IMR-90 (cell line): ENCODE measurements at regions not wholly inside any gene's neighbourhood (a gene's known extent, or its start where the extent isn't known, plus 50 kb on each side); places are given as distances from the start of the nearest gene placed in this dataset.

ENCODE experiments used
- ATAC-seq: fragments of 200-7000 bp; cut with Tn5 transposase; 2 replicates; pipeline ENCODE4 v1.9.1; 2020; ENCODE audit warnings: low read depth, mild to moderate bottlenecking, moderate library complexity
- BruUV-seq: library from RNA; stranded (reverse); fragments of 400-500 nt; replicated peaks from 2 replicates; lab custom pipeline; 2021; lab: Mats Ljungman, UMichigan
- CTCF ChIA-PET: fragments of 300-600 bp; formaldehyde crosslinking; extraction: SDS; loops from one replicate; lab custom pipeline; 2021; ENCODE audit warnings: antibody characterized with exemption; lab: Yijun Ruan, JAX
- POLR2A ChIA-PET: fragments of 300-600 bp; sonication (Branson Sonifier 250); formaldehyde crosslinking; loops from one replicate; lab custom pipeline; 2022; ENCODE audit warnings: antibody characterized with exemption; ENCODE audit not compliant: unreplicated experiment; lab: Charles Lee
- DNase-seq: peaks from one replicate; pipeline ENCODE4 v3.0.0; 2013
- H2AFZ ChIP-seq: replicated peaks from 2 replicates; pipeline ENCODE3; 2013; ENCODE audit warnings: low read length, mild to moderate bottlenecking; ENCODE audit not compliant: poor library complexity
- H2AK5ac ChIP-seq: 2 replicates; pipeline ENCODE4 v1.6.1; 2013; ENCODE audit warnings: low read depth, low read length, inconsistent platforms
- H2AK9ac ChIP-seq: replicated peaks from 2 replicates; pipeline ENCODE3; 2013; ENCODE audit warnings: mild to moderate bottlenecking, low read depth, low read length, moderate library complexity; ENCODE audit not compliant: poor library complexity
- H2BK120ac ChIP-seq: 2 replicates; pipeline ENCODE4 v1.6.1; 2013; ENCODE audit warnings: low read depth, low read length, inconsistent platforms
- H2BK15ac ChIP-seq: 3 replicates; pipeline ENCODE4 v1.6.1; 2013; ENCODE audit warnings: low read depth, low read length, inconsistent platforms
- H2BK20ac ChIP-seq: 2 replicates; pipeline ENCODE4 v1.6.1; 2013; ENCODE audit warnings: low read depth, mild to moderate bottlenecking, inconsistent platforms, low read length, moderate library complexity
- H2BK5ac ChIP-seq: 2 replicates; pipeline ENCODE4 v1.6.1; 2013; ENCODE audit warnings: mild to moderate bottlenecking, low read depth, low read length, inconsistent platforms; ENCODE audit not compliant: poor library complexity, severe bottlenecking
- H3K14ac ChIP-seq: replicated peaks from 2 replicates; pipeline ENCODE4 v1.6.1; 2013; ENCODE audit warnings: low read depth, low read length, inconsistent platforms
- H3K18ac ChIP-seq: 2 replicates; pipeline ENCODE4 v1.6.1; 2013; ENCODE audit warnings: low read depth, low read length, control low read depth
- H3K23ac ChIP-seq: 2 replicates; pipeline ENCODE4 v1.6.1; 2013; ENCODE audit warnings: low read depth, low read length, inconsistent platforms
- H3K27ac ChIP-seq: 2 replicates; pipeline ENCODE4 v1.5.1; 2013; ENCODE audit warnings: mild to moderate bottlenecking, control low read depth, low read length; ENCODE audit not compliant: insufficient read depth
- H3K27me3 ChIP-seq: 2 replicates; pipeline ENCODE4 v1.6.1; 2013; ENCODE audit warnings: low read length; ENCODE audit not compliant: control insufficient read depth, insufficient read depth
- H3K36me3 ChIP-seq: 2 replicates; pipeline ENCODE4 v1.6.1; 2013; ENCODE audit warnings: low read length, mixed read lengths; ENCODE audit not compliant: control insufficient read depth, insufficient read depth
- H3K4ac ChIP-seq: 2 replicates; pipeline ENCODE4 v1.6.1; 2013; ENCODE audit warnings: low read depth, low read length, inconsistent platforms
- H3K4me1 ChIP-seq: 2 replicates; pipeline ENCODE4 v1.6.1; 2013; ENCODE audit warnings: low read length, mixed read lengths; ENCODE audit not compliant: control insufficient read depth, insufficient read depth
- H3K4me2 ChIP-seq: 2 replicates; pipeline ENCODE4 v1.6.1; 2013; ENCODE audit warnings: low read depth, mild to moderate bottlenecking, control low read depth, low read length, moderate library complexity
- H3K4me3 ChIP-seq: 2 replicates; pipeline ENCODE4 v1.5.1; 2013; ENCODE audit warnings: low read depth, mild to moderate bottlenecking, control low read depth, low read length, moderate library complexity; ENCODE audit not compliant: insufficient read depth
- H3K56ac ChIP-seq: 2 replicates; pipeline ENCODE4 v1.6.1; 2013; ENCODE audit warnings: low read length, inconsistent platforms; ENCODE audit not compliant: insufficient read depth; ENCODE audit errors: extremely low read depth
- H3K79me1 ChIP-seq, 2 experiments: 2 replicates each; pipeline ENCODE4 v1.6.1; 2013; ENCODE audit warnings: low read length in 2 of 2, inconsistent platforms in 1 of 2, low read depth in 1 of 2
- H3K9ac ChIP-seq: 2 replicates; pipeline ENCODE4 v1.6.1; 2013; ENCODE audit warnings: low read depth, low read length, control low read depth
- H3K9me1 ChIP-seq: 2 replicates; pipeline ENCODE4 v1.6.1; 2013; ENCODE audit warnings: low read length, inconsistent platforms; ENCODE audit not compliant: insufficient read depth
- H3K9me3 ChIP-seq: 2 replicates; pipeline ENCODE4 v1.6.1; 2013; ENCODE audit warnings: low read length; ENCODE audit not compliant: control insufficient read depth, insufficient read depth
- H4K20me1 ChIP-seq: 2 replicates; pipeline ENCODE4 v1.6.1; 2013; ENCODE audit warnings: low read length, inconsistent platforms; ENCODE audit not compliant: insufficient read depth
- H4K5ac ChIP-seq: 2 replicates; pipeline ENCODE4 v1.6.1; 2013; ENCODE audit warnings: mild to moderate bottlenecking, low read depth, low read length, control low read depth
- H4K8ac ChIP-seq, 2 experiments: 2 replicates each; pipeline ENCODE4 v1.6.1; 2013; ENCODE audit warnings: low read depth in 2 of 2, low read length in 2 of 2, control low read depth in 1 of 2, inconsistent platforms in 1 of 2
- H4K91ac ChIP-seq: 2 replicates; pipeline ENCODE4 v1.6.1; 2013; ENCODE audit warnings: low read depth, low read length, inconsistent platforms; ENCODE audit not compliant: insufficient read depth
- BHLHE40 ChIP-seq: fragments of 150-350 bp; IDR thresholded peaks from 2 replicates; pipeline ENCODE4 v1.6.1; 2016; ENCODE audit warnings: mild to moderate bottlenecking, low read depth, low read length
- CEBPB ChIP-seq: IDR thresholded peaks from 2 replicates; pipeline ENCODE4 v1.6.1; 2012; ENCODE audit warnings: low read depth, low read length, improper control_type of control experiment
- CTCF ChIP-seq: conservative IDR thresholded peaks from 2 replicates; pipeline ENCODE4 v1.5.1; 2012; ENCODE audit warnings: mild to moderate bottlenecking, low read depth, low read length, improper control_type of control experiment
- FOS ChIP-seq: fragments of 150-350 bp; IDR thresholded peaks from 2 replicates; pipeline ENCODE4 v1.6.1; 2016; ENCODE audit warnings: low read depth, low read length
- MXI1 ChIP-seq: IDR thresholded peaks from 2 replicates; pipeline ENCODE4 v1.6.1; 2012; ENCODE audit warnings: low read depth, mild to moderate bottlenecking, low read length, moderate library complexity, borderline replicate concordance
- POLR2A ChIP-seq: IDR thresholded peaks from 2 replicates; pipeline ENCODE4 v1.6.1; 2012; ENCODE audit warnings: mild to moderate bottlenecking, low read depth, low read length
- RFX5 ChIP-seq: IDR thresholded peaks from 2 replicates; pipeline ENCODE4 v1.8.0; 2012; ENCODE audit warnings: low read depth, mild to moderate bottlenecking, low read length, moderate library complexity
- SMC3 ChIP-seq: fragments of 150-350 bp; IDR thresholded peaks from 2 replicates; pipeline ENCODE4 v1.6.1; 2016; ENCODE audit warnings: low read depth, mild to moderate bottlenecking, antibody characterized with exemption, low read length, moderate library complexity
- USF2 ChIP-seq: fragments of 150-350 bp; IDR thresholded peaks from 2 replicates; pipeline ENCODE4 v1.6.1; 2017; ENCODE audit warnings: mild to moderate bottlenecking, antibody characterized with exemption, low read length, low read depth
- whole genome bisulfite sequencing, 2 experiments: methylation state at CpG; one replicate each; pipeline versions ENCODE4 v1.1.5 to v1.1.7; 2013; ENCODE audit warnings: missing lambda C conversion rate in 2 of 2; ENCODE audit not compliant: insufficient read length in 1 of 2; ENCODE audit errors: extremely low coverage in 2 of 2; 5-methylcytosine and 5-hydroxymethylcytosine counted together
- dilution Hi-C: fragments of 300-500 bp; cut with HindIII; formaldehyde crosslinking; loops from one replicate; pipeline ENCODE4 v1.14.3; 2018; ENCODE audit warnings: low sequenced_read_pairs; ENCODE audit not compliant: unreplicated experiment
- in situ Hi-C: fragments of 300-500 bp; cut with MboI; formaldehyde crosslinking; loops from 3 replicates; pipeline ENCODE4 v1.14.3; 2019; ENCODE audit warnings: low sequenced_read_pairs, inconsistent platforms, mixed read lengths
- intact Hi-C: fragments of 100-400 bp; cut with micrococcal nuclease; formaldehyde crosslinking; loops from 2 replicates; pipeline ENCODE4 v1.10.0; 2022

GRCh38 chr12:27163894-27164293 is 80.2 kb upstream of the STK38L start:
- H3K4me3 ChIP-seq, result no peak overlapping the region
- CTCF ChIA-PET, result no interaction called here
- no peak overlapping the region for H2AFZ ChIP-seq
- no peak overlapping the region for H2BK120ac ChIP-seq
- no peak overlapping the region for H4K5ac ChIP-seq
- no peaks in the 10 kb centered on the region for H3K9me3 ChIP-seq
- DNase-seq (no peak), ATAC-seq (no peak)
- H2BK20ac ChIP-seq, result no peak overlapping the region
- H2AK9ac ChIP-seq, result no peak overlapping the region
- no CpG with 5 or more reads among the region's 1 CpG for WGBS, 2 experiments
- H3K9me1 ChIP-seq, result peaks cover 5% of the 10 kb centered on the region
- TF ChIP-seq CEBPB (no peak), FOS (no peak), POLR2A (no peak), BHLHE40 (no peak), USF2 (no peak), CTCF (no peak), MXI1 (no peak), SMC3 (no peak), RFX5 (no peak)
- no peaks in the 10 kb centered on the region; the same call in 1 of the 2 replicates for H3K4me1 ChIP-seq
- no peaks in the 10 kb centered on the region for H4K20me1 ChIP-seq
- H2BK15ac ChIP-seq, result no peak overlapping the region
- H3K14ac ChIP-seq, result no peak overlapping the region
- H4K8ac ChIP-seq, result no peak overlapping the region
- no peaks in the 10 kb centered on the region for H3K27me3 ChIP-seq
- H3K9ac ChIP-seq, result no peak overlapping the region
- H3K36me3 ChIP-seq, result no peaks in the 10 kb centered on the region
- H3K27ac ChIP-seq, result no peak overlapping the region
- dilution Hi-C loops, result no loop called here
- in situ Hi-C loops, result no loop called here
- H3K79me1 ChIP-seq, result no peaks in the 10 kb centered on the region
- POLR2A ChIA-PET, result no interaction called here
- intact Hi-C loops, result no loop called here
- no peak overlapping the region for H3K4me2 ChIP-seq
- H4K91ac ChIP-seq, result no peak overlapping the region
- H3K18ac ChIP-seq, result no peak overlapping the region
- H3K56ac ChIP-seq, result no peak overlapping the region
- no TSS peak for BruUV-seq
- no peak overlapping the region for H3K4ac ChIP-seq
- H2BK5ac ChIP-seq, result no peak overlapping the region
- no peak overlapping the region for H3K23ac ChIP-seq
- H2AK5ac ChIP-seq, result no peak overlapping the region
